ENCODE measurements at regions not wholly inside any gene's neighbourhood (a gene's known extent, or its start where the extent isn't known, plus 50 kb on each side); places are given as distances from the start of the nearest gene placed in this dataset.
A peak's percentile ranks its signal among the peaks of the same experiment; 100 is the strongest.
"Not testable (repeated sequence)": the region's sequence is repeated elsewhere in the genome, so short reads cannot be mapped to it uniquely, and the experiment has no call there.

- not testable (repeated sequence) for DNase-seq (ENCODE audit: low read depth in 3 of 3)
Observed at GRCh38 chr1:146411923-146412322, 183.1 kb upstream of the NOTCH2NLA start.

DNA sequence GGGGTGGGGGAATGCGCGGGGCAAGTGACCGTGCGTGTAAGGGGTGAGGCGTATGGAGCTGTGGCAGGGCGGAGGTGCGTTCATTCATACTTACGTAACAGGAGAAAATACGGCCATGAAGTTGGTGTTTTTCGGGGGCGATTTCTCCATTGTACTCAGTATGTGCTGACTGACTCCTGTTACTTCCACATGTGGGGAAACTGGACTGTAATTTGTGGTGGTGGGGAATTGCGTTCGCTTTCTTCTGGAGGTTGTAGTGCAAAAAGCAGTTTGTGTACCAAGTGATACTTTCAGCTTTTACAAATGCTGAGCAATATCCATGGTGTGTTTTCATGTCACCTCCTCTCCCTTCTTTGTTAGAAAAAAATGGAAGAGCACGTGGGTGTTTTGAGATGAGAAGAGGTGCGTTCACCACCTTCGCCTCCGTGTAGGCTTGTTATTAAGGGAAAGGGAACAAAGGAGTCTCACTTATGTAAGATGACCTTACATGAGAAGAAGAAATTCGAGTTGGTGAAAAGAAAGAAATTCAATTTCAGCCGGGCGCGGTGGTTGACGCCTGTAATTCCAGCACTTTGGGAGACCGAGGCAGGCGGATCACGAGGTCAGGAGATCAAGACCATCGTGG is 181.1 kb upstream of the NOTCH2NLA start:
- DNase-seq (ENCODE audit: low read depth in 3 of 3) = not testable (repeated sequence)

DNA sequence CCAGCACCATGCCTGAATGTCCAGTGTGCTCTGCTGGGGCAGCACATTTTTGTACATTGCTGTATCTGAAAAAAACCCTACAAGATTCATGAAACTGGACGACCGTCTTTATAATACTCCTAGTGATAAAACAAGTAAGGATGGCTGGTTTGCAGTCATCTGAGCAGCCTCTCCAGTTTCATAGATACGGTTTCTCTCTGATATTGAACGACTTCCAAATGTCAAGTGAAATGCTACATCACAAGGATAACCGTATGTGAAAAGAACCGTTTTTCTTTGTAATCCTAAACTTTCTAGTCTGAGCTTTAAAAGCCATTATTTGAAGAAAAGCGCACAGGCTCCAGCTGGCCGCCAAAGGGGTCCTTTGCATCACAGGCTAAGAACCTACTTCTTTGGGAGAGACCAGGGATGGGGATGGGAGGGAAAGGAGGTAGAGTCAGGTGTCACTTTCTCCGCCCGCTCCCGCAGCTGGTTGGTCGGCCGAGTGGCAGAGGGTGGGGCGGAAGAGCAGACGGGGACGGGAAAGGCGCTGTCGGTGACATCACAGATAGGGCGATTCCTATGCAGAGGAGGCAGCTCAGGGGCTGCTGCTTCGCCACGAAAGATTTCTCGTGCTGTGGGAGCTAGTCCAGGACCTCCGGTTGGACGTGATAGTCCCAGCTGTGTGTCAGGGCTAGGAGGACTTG is 180.4 kb upstream of the NOTCH2NLA start:
- DNase-seq (ENCODE audit: low read depth in 3 of 3) = not testable (repeated sequence)

GRCh38 chr1:146401281-146401825 is 172.5 kb upstream of the NOTCH2NLA start:
- DNase-seq (ENCODE audit: low read depth in 3 of 3) = not testable (repeated sequence)

DNA sequence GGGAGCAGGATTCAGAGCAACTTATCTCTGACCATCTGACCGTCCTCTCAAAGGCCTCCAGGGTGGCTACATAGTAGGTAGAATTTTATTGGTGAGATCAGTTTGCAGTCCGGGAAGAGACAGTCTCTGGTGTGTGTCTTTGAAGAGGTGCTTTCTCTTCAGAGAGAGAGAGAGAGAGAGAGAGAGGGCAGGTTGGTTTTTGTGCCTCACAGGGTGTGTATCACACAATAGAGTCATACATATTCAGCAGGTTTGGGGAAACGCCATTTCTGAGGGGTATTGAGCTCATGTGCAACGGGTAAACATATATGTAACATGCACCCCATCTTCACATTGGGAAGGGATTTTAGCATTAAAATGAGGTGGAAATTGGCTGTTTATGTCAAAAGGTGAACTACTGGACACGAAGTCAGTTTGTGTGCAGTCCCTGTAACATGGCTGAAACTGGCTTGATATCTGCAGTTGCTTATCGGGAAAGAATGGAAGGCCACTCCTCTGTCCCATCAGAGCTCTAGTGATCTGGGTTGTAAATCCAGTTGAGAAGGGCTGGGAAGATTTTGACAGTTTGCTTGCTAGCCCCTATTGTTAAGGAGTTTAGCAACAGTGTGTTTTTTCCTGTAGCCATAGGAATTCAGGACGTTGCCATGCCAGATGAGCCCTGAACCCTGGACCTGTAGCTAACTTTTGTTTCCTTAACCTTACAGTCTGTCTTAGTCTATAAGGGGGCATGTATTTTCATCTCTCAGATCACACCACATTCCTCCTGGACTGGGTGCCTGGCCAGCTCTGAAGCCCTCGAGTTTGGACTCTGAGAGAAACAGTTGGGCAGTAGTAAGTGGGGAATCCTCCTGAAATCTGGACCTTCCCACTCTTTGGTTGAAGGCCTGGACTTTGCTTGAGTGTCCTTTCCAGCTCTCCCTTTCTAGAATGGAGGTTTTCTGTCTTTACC is 171.6 kb upstream of the NOTCH2NLA start:
- not testable (repeated sequence) for DNase-seq (ENCODE audit: low read depth in 3 of 3)

DNA sequence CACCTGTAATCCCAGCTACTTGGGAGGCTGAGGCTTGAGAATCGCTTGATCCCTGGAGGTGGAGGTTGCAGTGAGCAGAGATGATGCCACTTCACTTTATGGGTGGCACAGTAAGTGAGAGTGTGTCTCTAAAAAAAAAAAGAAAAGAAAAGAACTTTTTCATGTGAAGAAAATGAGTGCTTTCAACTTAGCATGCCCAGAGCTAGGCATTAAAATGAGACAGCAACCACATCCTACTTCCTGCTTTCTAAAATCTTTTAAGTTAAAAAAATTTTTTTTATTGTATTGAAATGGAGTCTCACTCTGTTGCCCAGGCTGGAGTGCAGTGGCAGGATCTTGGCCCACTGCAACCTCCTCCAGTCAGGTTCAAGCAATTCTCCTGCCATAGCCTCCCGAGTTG is 170.4 kb upstream of the NOTCH2NLA start:
- not testable (repeated sequence) for DNase-seq (ENCODE audit: low read depth in 3 of 3)

GRCh38 chr1:146396801-146397200 is 168.0 kb upstream of the NOTCH2NLA start:
- not testable (repeated sequence) for DNase-seq (ENCODE audit: low read depth in 3 of 3)

GRCh38 chr1:146396242-146396641 is 167.4 kb upstream of the NOTCH2NLA start:
- DNase-seq (ENCODE audit: low read depth in 3 of 3) = not testable (repeated sequence)

DNA sequence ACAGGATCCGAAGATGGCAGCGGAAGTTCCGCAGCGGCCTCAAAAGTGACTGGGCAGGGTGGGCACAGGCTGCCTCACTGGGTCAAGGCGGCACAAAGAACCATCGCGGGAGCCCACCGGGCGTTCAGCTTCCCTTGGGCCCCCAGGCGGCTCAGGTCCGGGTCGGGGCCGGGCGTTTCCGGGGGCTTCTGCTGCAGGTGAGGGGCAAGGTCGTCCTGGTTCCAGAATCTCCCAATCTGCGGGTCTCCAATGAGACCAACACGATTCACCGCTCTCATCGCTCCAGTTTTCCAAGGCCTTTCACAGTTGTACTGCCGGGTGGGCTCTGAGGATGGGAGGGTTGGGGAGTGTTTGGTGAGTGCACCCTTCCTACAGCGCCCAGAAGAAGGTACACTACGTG is 165.0 kb upstream of the NOTCH2NLA start:
- DNase-seq (ENCODE audit: low read depth in 3 of 3) = not testable (repeated sequence)

- DNase-seq (ENCODE audit: low read depth in 3 of 3) = not testable (repeated sequence)
Observed at GRCh38 chr1:146393154-146393553, 164.3 kb upstream of the NOTCH2NLA start.

GRCh38 chr1:146389178-146389577 is 160.4 kb upstream of the NOTCH2NLA start:
- not testable (repeated sequence) for DNase-seq (ENCODE audit: low read depth in 3 of 3)

GRCh38 chr1:146387750-146388469 is 159.1 kb upstream of the NOTCH2NLA start:
- DNase-seq (ENCODE audit: low read depth in 3 of 3) = peak in 1 of 3 experiments; percentile 12

- DNase-seq (ENCODE audit: low read depth in 3 of 3) = peak; percentile 57 to 73 (median 66)
Observed at GRCh38 chr1:146386851-146387749, 158.3 kb upstream of the NOTCH2NLA start.

- not testable (repeated sequence) for DNase-seq (ENCODE audit: low read depth in 3 of 3)
Observed at GRCh38 chr1:146381196-146381595, 152.4 kb upstream of the NOTCH2NLA start.

DNA sequence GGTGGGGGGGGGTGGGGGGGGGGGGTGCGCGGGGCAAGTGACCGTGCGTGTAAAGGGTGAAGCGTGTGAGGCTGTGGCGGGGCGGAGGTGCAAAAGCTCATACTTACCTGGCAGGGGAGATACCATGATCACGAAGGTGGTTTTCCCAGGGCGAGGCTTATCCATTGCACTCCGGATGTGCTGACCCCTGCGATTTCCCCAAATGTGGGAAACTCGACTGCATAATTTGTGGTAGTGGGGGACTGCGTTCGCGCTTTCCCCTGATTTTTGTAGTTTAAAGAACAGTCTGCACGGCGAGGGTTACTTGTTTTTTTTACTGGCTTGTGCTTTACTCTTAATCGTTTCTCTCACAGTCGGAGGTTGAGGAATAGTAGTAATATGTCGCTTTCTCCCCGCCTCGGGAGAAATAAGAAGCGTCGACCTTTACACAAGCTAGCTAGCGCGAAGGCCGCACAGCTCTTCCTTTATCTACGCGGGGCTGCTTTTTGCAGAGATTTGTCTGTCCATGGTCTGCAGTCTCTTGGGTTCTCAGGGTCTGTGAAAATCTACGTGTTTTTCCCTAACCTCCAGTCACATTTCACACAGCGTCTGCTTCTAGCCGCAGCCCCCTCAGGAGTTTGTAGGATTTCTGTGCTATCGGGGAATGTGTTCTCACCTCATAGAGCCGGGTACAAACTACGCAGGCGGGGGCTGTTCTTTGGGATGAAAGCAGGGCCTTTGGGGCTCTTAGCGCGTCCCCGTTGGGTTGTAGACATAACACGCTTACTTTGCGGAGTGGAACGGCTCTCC is 148.1 kb upstream of the NOTCH2NLA start:
- peak; percentile 64 to 80 (median 66) for DNase-seq (ENCODE audit: low read depth in 3 of 3)

DNA sequence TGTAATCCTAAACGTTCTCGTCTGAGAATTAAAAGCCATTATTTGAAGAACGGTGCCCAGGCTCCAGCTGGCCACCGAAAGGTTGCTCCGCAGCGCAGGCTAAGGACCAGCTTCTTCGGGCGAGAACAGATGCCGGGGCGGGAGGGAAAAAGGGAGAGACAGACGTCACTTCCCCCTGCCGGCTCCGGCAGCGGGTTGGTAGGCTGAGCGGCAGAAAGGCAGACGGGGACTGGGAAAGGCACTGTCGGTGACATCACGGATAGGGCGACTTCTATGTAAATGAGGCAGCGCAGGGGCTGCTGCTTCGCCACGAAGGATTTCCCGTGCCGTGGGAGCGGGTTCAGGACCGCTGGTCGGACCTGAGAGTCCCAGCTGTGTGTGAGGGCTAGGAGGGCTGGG is 147.5 kb upstream of the NOTCH2NLA start:
- DNase-seq (ENCODE audit: low read depth in 3 of 3) = peak; percentile 68 to 77 (median 72)

DNA sequence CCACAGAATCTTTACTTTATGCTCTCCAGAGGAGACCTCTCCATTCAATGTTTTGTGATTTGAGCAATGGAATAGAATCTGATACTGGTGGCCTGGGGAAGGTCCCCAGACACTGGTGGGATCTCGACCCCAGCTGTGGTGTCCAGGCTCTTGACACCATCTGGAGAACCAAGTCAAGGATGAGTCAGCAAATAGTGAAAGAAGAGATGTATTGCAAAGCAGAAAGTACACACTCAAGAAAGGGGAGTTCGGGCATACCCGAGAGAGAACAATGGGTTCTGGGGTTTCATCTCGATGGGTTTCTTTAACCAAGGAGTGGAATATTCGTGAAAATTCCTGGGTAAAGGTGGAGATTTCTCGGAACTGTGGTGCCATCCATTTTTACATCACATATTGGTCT is 146.3 kb upstream of the NOTCH2NLA start:
- not testable (repeated sequence) for DNase-seq (ENCODE audit: low read depth in 3 of 3)

DNA sequence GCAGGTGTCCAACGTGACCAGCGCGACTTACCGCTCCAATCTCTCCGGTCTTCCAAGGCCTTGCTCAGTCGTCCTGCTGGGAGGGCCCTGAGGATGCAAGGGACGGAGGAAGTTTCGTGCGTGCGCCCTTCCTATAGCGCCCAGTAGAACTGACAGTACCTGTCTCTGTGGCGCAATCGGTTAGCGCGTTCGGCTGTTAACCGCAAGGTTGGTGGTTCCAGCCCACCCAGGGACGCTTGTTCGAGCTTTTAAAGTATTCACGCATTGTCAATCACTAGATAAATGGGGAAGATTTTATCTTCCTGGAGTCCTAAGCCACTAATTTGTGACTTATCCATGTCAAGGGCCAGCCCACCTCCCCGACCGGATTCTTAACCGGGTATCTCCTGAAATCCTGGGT is 141.1 kb upstream of the NOTCH2NLA start:
- DNase-seq (ENCODE audit: low read depth in 3 of 3) = peak in 2 of 3 experiments; percentile 40 to 59

- DNase-seq (ENCODE audit: low read depth in 3 of 3) = not testable (repeated sequence)
Observed at GRCh38 chr1:146355373-146355772, 126.6 kb upstream of the NOTCH2NLA start.
